CD4-positive, alpha-beta T cell (primary cell): ENCODE measurements at regions not wholly inside any gene's neighbourhood (a gene's known extent, or its start where the extent isn't known, plus 50 kb on each side); places are given as distances from the start of the nearest gene placed in this dataset.

Source experiments
- ATAC-seq: fragments of 200-7000 bp; cut with Tn5 transposase; one replicate; pipeline ENCODE4 v1.10.0; 2022; ENCODE audit warnings: mild to moderate bottlenecking; ENCODE audit not compliant: poor library complexity
- CTCF ChIA-PET: fragments of 350-600 bp; sonication (Branson Sonifier 250); formaldehyde crosslinking; loops from one replicate; lab custom pipeline; 2021; ENCODE audit warnings: antibody characterized with exemption, inconsistent platforms; lab: Charles Lee
- POLR2A ChIA-PET: fragments of 350-600 bp; sonication (Branson Sonifier 250); formaldehyde crosslinking; loops from one replicate; lab custom pipeline; 2021; ENCODE audit warnings: antibody characterized with exemption, inconsistent platforms; lab: Charles Lee
- DNase-seq, 14 experiments: peaks; one replicate each; pipeline ENCODE4 v3.0.0-alpha.2; 2013 to 2020; ENCODE audit warnings: mixed read lengths in 2 of 14
- H3K27ac ChIP-seq, 2 donors: one replicate each; pipeline versions ENCODE4 v1.5.1 to v1.7.0; 2013; ENCODE audit warnings: low read length in 2 of 2, low read depth in 1 of 2, mild to moderate bottlenecking in 1 of 2
- H3K27me3 ChIP-seq, 2 experiments: 1 replicate in 1 of 2; 2 replicates in 1 of 2; pipeline versions ENCODE4 v1.6.1 to v1.7.0; 2013; ENCODE audit warnings: low read length in 2 of 2, control low read depth in 1 of 2, mild to moderate bottlenecking in 1 of 2, moderate library complexity in 1 of 2; ENCODE audit not compliant: insufficient read depth in 2 of 2, control insufficient read depth in 1 of 2
- H3K36me3 ChIP-seq: one replicate; pipeline ENCODE4 v1.6.1; 2013; ENCODE audit warnings: low read length, control low read depth; ENCODE audit not compliant: insufficient read depth
- H3K4me1 ChIP-seq: one replicate; pipeline ENCODE4 v1.6.1; 2013; ENCODE audit warnings: low read length, control low read depth; ENCODE audit not compliant: insufficient read depth
- H3K4me3 ChIP-seq: one replicate; pipeline ENCODE4 v1.5.1; 2013; ENCODE audit warnings: mild to moderate bottlenecking, low read length, moderate library complexity
- H3K9me3 ChIP-seq, 2 experiments: 1 replicate in 1 of 2; 2 replicates in 1 of 2; pipeline versions ENCODE4 v1.6.1 to v1.7.0; 2013; ENCODE audit warnings: low read length in 2 of 2, mild to moderate bottlenecking in 2 of 2, control low read depth in 1 of 2, moderate library complexity in 1 of 2; ENCODE audit not compliant: control insufficient read depth in 1 of 2, insufficient read depth in 1 of 2
- H3K27ac Mint-ChIP-seq: one replicate; pipeline ENCODE4 v1.8.0; 2020; ENCODE audit warnings: mixed read lengths
- H3K27me3 Mint-ChIP-seq: one replicate; pipeline ENCODE4 v1.8.0; 2021; ENCODE audit warnings: mixed read lengths
- H3K36me3 Mint-ChIP-seq: one replicate; pipeline ENCODE4 v1.8.0; 2021; ENCODE audit warnings: low read depth, mixed read lengths
- H3K4me1 Mint-ChIP-seq: one replicate; pipeline ENCODE4 v1.8.0; 2021; ENCODE audit warnings: low read depth, mixed read lengths
- H3K4me3 Mint-ChIP-seq: one replicate; pipeline ENCODE4 v1.8.0; 2020; ENCODE audit warnings: mild to moderate bottlenecking, mixed read lengths
- H3K9me3 Mint-ChIP-seq: one replicate; pipeline ENCODE4 v1.8.0; 2020; ENCODE audit warnings: mixed read lengths
- CTCF ChIP-seq: fragments of 200-600 bp; IDR thresholded peaks from one replicate; pipeline ENCODE4 v1.8.0; 2022; ENCODE audit warnings: antibody characterized with exemption, mild to moderate bottlenecking
- intact Hi-C, 2 experiments: fragments of 100-400 bp; cut with DNase I in 1 of 2; cut with micrococcal nuclease in 1 of 2; formaldehyde crosslinking; loops; one replicate each; pipeline versions ENCODE4 v1.15.1 to v1.9.0; 2023 to 2025; cut with DNase I, micrococcal nuclease

GRCh38 chr13:50587645-50588373 is 255.7 kb downstream of the DLEU7 start:
- intact Hi-C loops = no loop called here
- TF ChIP-seq CTCF = no peak
- Histone ChIP-seq H3K27me3 (no peaks in the 10 kb centered on the region), H3K4me1 (no peaks in the 10 kb centered on the region), H3K36me3 (no peaks in the 10 kb centered on the region), H3K9me3 (no peaks in the 10 kb centered on the region), H3K27ac (no peak overlapping the region), H3K4me3 (no peak overlapping the region)
- Mint-ChIP-seq H3K36me3 (no peaks in the 10 kb centered on the region), H3K27ac (no peak overlapping the region), H3K9me3 (no peaks in the 10 kb centered on the region), H3K4me1 (peaks cover 4% of the 10 kb centered on the region), H3K4me3 (no peak overlapping the region), H3K27me3 (no peaks in the 10 kb centered on the region)
- CTCF ChIA-PET = no interaction called here
- POLR2A ChIA-PET = interaction anchor here (0.6 kb wide), 1 partner anchor 464 kb away, joined by 3 read pairs; no protein-coding TSS in a partner anchor
- DNase-seq = no peak
- no peak for ATAC-seq

GRCh38 chr13:50588491-50589130 is 254.9 kb downstream of the DLEU7 start:
- Mint-ChIP-seq H3K27me3 (no peaks in the 10 kb centered on the region), H3K4me1 (peaks cover 12% of the 10 kb centered on the region), H3K4me3 (no peak overlapping the region), H3K36me3 (no peaks in the 10 kb centered on the region), H3K9me3 (no peaks in the 10 kb centered on the region), H3K27ac (no peak overlapping the region)
- POLR2A ChIA-PET = interaction anchor here (0.6 kb wide), 1 partner anchor 465 kb away, joined by 3 read pairs; no protein-coding TSS in a partner anchor
- Histone ChIP-seq H3K27ac (no peak overlapping the region), H3K36me3 (no peaks in the 10 kb centered on the region), H3K4me3 (no peak overlapping the region), H3K4me1 (no peaks in the 10 kb centered on the region), H3K27me3 (no peaks in the 10 kb centered on the region), H3K9me3 (no peaks in the 10 kb centered on the region)
- no peak for TF ChIP-seq CTCF
- intact Hi-C loops = no loop called here
- ATAC-seq (no peak), DNase-seq (no peak)
- CTCF ChIA-PET = interaction anchor here (0.7 kb wide), 1 partner anchor 31 kb away, joined by 3 read pairs; no protein-coding TSS in a partner anchor

- no peak overlapping the region for H3K27ac Mint-ChIP-seq
- H3K4me3 Mint-ChIP-seq = no peak overlapping the region
- intact Hi-C loops = no loop called here
- Histone ChIP-seq H3K9me3 (no peaks in the 10 kb centered on the region), H3K4me1 (no peaks in the 10 kb centered on the region), H3K27ac (no peak overlapping the region), H3K27me3 (no peaks in the 10 kb centered on the region), H3K4me3 (no peak overlapping the region), H3K36me3 (no peaks in the 10 kb centered on the region)
- ChIA-PET POLR2A (no interaction called here), CTCF (interaction anchor here (0.7 kb wide), 1 partner anchor 31 kb away, joined by 3 read pairs; no protein-coding TSS in a partner anchor)
- H3K9me3 Mint-ChIP-seq = no peaks in the 10 kb centered on the region
- H3K27me3 Mint-ChIP-seq = no peaks in the 10 kb centered on the region
- no peaks in the 10 kb centered on the region for H3K36me3 Mint-ChIP-seq
- DNase-seq (no peak), ATAC-seq (no peak)
- H3K4me1 Mint-ChIP-seq = peaks cover 18% of the 10 kb centered on the region
- TF ChIP-seq CTCF = no peak
Measured at GRCh38 chr13:50589139-50589538, 254.4 kb downstream of the DLEU7 start.
